K562 (cell line): ENCODE measurements at regions not wholly inside any gene's neighbourhood (a gene's known extent, or its start where the extent isn't known, plus 50 kb on each side); places are given as distances from the start of the nearest gene placed in this dataset.

Source experiments
- ATAC-seq: fragments of 200-7000 bp; cut with Tn5 transposase; 3 replicates; pipeline ENCODE4 v1.9.1; 2020; ENCODE audit warnings: moderate library complexity
- BruUV-seq: library from RNA; stranded (reverse); fragments of 400-500 nt; replicated peaks from 2 replicates; lab custom pipeline; 2021; lab: Mats Ljungman, UMichigan
- CTCF ChIA-PET: fragments of 300-600 bp; formaldehyde crosslinking; extraction: SDS; loops from one replicate; lab custom pipeline; 2021; ENCODE audit warnings: low intra/inter-chr PET ratio; lab: Yijun Ruan, JAX
- POLR2A ChIA-PET: fragments of 300-600, 350-650 bp; sonication (Branson Sonifier 250); formaldehyde crosslinking; extraction: SDS; loops from one replicate; lab custom pipeline; 2021; ENCODE audit warnings: antibody characterized with exemption, inconsistent platforms; lab: Yijun Ruan, JAX
- DNase-seq, 4 experiments: peaks; one replicate each; pipeline versions ENCODE4 v3.0.0 to v3.0.0-alpha.2; 2011 to 2018; ENCODE audit warnings: low spot score in 3 of 4, mixed read lengths in 3 of 4; ENCODE audit errors: extremely low read depth in 1 of 4
- FAIRE-seq: peaks from 2 replicates; lab custom pipeline; 2011; peaks lifted over from hg19 to GRCh38; lab: Jason Lieb, UNC
- H2AFZ ChIP-seq: 2 replicates; pipeline ENCODE4 v1.6.0; 2011; ENCODE audit warnings: low read depth, low read length, control low read depth, inconsistent platforms
- H3K27ac ChIP-seq: fragments of 200-600 bp; 3 replicates; pipeline ENCODE4 v1.8.0; 2011; ENCODE audit warnings: low read depth, mild to moderate bottlenecking, control low read depth, inconsistent platforms, low read length, moderate library complexity, mixed read lengths; ENCODE audit errors: extremely low read depth
- H3K27me3 ChIP-seq, 2 experiments: fragments of 300-600 bp in 1 of 2; 2 replicates in 1 of 2; 3 replicates in 1 of 2; pipeline versions ENCODE4 v1.6.0 to v1.8.0; 2011; ENCODE audit warnings: inconsistent platforms in 2 of 2, low read length in 2 of 2, mild to moderate bottlenecking in 1 of 2, mixed read lengths in 1 of 2, moderate library complexity in 1 of 2; ENCODE audit not compliant: control insufficient read depth in 2 of 2, insufficient read depth in 2 of 2
- H3K36me3 ChIP-seq: fragments of 300-600 bp; 3 replicates; pipeline ENCODE4 v1.8.0; 2011; ENCODE audit warnings: mild to moderate bottlenecking, low read length, inconsistent platforms; ENCODE audit not compliant: control insufficient read depth, insufficient read depth
- H3K4me1 ChIP-seq, 2 experiments: fragments of 200-600 bp in 1 of 2; replicated peaks in 1 of 2; 2 replicates in 1 of 2; 3 replicates in 1 of 2; pipeline versions ENCODE4 v1.5.1 to v1.8.0; 2011; ENCODE audit warnings: inconsistent platforms in 2 of 2, low read length in 2 of 2, mild to moderate bottlenecking in 1 of 2, mixed read lengths in 1 of 2, moderate library complexity in 1 of 2; ENCODE audit not compliant: control insufficient read depth in 2 of 2, insufficient read depth in 2 of 2
- H3K4me2 ChIP-seq: 2 replicates; pipeline ENCODE4 v1.6.1; 2011; ENCODE audit warnings: low read length, control low read depth, inconsistent platforms, mixed read lengths; ENCODE audit not compliant: insufficient read depth
- H3K4me3 ChIP-seq: fragments of 200-600 bp; sonication (generic), shearing (Covaris generic); 2 replicates; pipeline ENCODE4 v1.5.1; 2016; ENCODE audit warnings: control low read depth, inconsistent platforms
- H3K79me2 ChIP-seq: fragments of 200-600 bp; 3 replicates; pipeline ENCODE4 v1.8.0; 2011; ENCODE audit warnings: low read length, inconsistent platforms; ENCODE audit not compliant: control insufficient read depth, insufficient read depth
- H3K9ac ChIP-seq, 2 experiments: 2 replicates each; pipeline versions ENCODE4 v1.6.0 to v1.6.1; 2011; ENCODE audit warnings: low read depth in 2 of 2, low read length in 2 of 2, control low read depth in 1 of 2, inconsistent platforms in 1 of 2, mild to moderate bottlenecking in 1 of 2, mixed read lengths in 1 of 2; ENCODE audit not compliant: insufficient read depth in 1 of 2
- H3K9me1 ChIP-seq: one replicate; pipeline ENCODE4 v1.6.0; 2011; ENCODE audit warnings: inconsistent platforms, mild to moderate bottlenecking, low read length, moderate library complexity; ENCODE audit not compliant: control insufficient read depth, insufficient read depth
- H3K9me3 ChIP-seq: replicated peaks from 2 replicates; pipeline ENCODE4 v1.5.1; 2011; ENCODE audit warnings: low read depth, low read length, inconsistent platforms; ENCODE audit not compliant: control insufficient read depth, insufficient read depth
- H4K20me1 ChIP-seq: replicated peaks from 2 replicates; pipeline ENCODE4 v1.6.1; 2011; ENCODE audit warnings: low read length, inconsistent platforms, mixed read lengths; ENCODE audit not compliant: control insufficient read depth, insufficient read depth
- COPS2 ChIP-seq: fragments of 450-650 bp; conservative IDR thresholded peaks from 2 replicates; pipeline ENCODE4 v1.6.1; 2016; ENCODE audit warnings: mild to moderate bottlenecking, moderate library complexity
- CXXC5 ChIP-seq: fragments of 250-450 bp; sonication (Bioruptor Pico); IDR thresholded peaks from 2 replicates; pipeline ENCODE4 v1.8.0; 2022; ENCODE audit warnings: inconsistent platforms, mild to moderate bottlenecking, moderate library complexity
- KAT8 ChIP-seq: fragments of 450-650 bp; IDR thresholded peaks from 2 replicates; pipeline ENCODE4 v1.6.1; 2016; ENCODE audit warnings: low read depth, mild to moderate bottlenecking
- PURB ChIP-seq: sonication (generic); formaldehyde crosslinking; IDR thresholded peaks from 2 replicates; pipeline ENCODE4 v1.9.0; 2021; ENCODE audit warnings: low read depth, mild to moderate bottlenecking, missing genetic modification reagents
- SIX5 ChIP-seq, 2 experiments: IDR thresholded peaks; 2 replicates each; pipeline ENCODE4 v1.6.1; 2011; ENCODE audit warnings: low read length in 2 of 2, borderline replicate concordance in 1 of 2, low read depth in 1 of 2, mild to moderate bottlenecking in 1 of 2, moderate library complexity in 1 of 2; ENCODE audit not compliant: insufficient read depth in 1 of 2
- XRCC5 ChIP-seq: fragments of 200-400 bp; formaldehyde crosslinking; IDR thresholded peaks from 2 replicates; pipeline ENCODE4 v1.6.1; 2017; ENCODE audit warnings: low read depth, mild to moderate bottlenecking, low read length
- ZNF586 ChIP-seq: fragments of 450-650 bp; formaldehyde crosslinking; conservative IDR thresholded peaks from 2 replicates; pipeline ENCODE4 v1.4.0; 2020; ENCODE audit warnings: mild to moderate bottlenecking, moderate library complexity
- WGBS: fragments of 100-300 bp; shearing (Covaris generic); methylation state at CpG from one replicate; pipeline ENCODE4 v1.1.6; 2016; ENCODE audit warnings: low coverage, mixed read lengths; ENCODE audit not compliant: insufficient coverage; ENCODE audit errors: missing lambda C conversion rate; 5-methylcytosine and 5-hydroxymethylcytosine counted together
- in situ Hi-C: fragments of 300-500 bp; cut with MboI; formaldehyde crosslinking; loops from 4 replicates; pipeline ENCODE4 v1.15.0; 2018; ENCODE audit warnings: inconsistent platforms, mixed read lengths
- intact Hi-C: fragments of 100-400 bp; cut with micrococcal nuclease; formaldehyde crosslinking; loops from 2 replicates; pipeline ENCODE4 v1.14.2; 2022
- TF ChIP-seq, protein P1 (sequence below): fragments of 200-800 bp; sonication (Bioruptor generic); IDR thresholded peaks from 2 replicates; pipeline ENCODE4 v1.6.1; 2017; ENCODE audit warnings: missing genetic modification characterization, missing compliant biosample characterization
- TF ChIP-seq, protein P2 (sequence below): fragments of 250-450 bp; sonication (Bioruptor Pico); IDR thresholded peaks from 2 replicates; pipeline ENCODE4 v1.8.0; 2022; ENCODE audit warnings: inconsistent platforms
- TF ChIP-seq, protein P3 (sequence below): fragments of 250-450 bp; sonication (Bioruptor Pico); IDR thresholded peaks from 2 replicates; pipeline ENCODE4 v1.4.0; 2020; ENCODE audit warnings: mild to moderate bottlenecking
- TF ChIP-seq, protein P4 (sequence below): fragments of 250-450 bp; sonication (Bioruptor Pico); IDR thresholded peaks from 2 replicates; pipeline ENCODE4 v1.8.0; 2021; ENCODE audit warnings: moderate library complexity, mild to moderate bottlenecking, inconsistent platforms
- TF ChIP-seq, protein P5 (sequence below): fragments of 450-650 bp; formaldehyde crosslinking; IDR thresholded peaks from 2 replicates; pipeline ENCODE4 v1.4.0; 2020; ENCODE audit warnings: mild to moderate bottlenecking

DNA sequence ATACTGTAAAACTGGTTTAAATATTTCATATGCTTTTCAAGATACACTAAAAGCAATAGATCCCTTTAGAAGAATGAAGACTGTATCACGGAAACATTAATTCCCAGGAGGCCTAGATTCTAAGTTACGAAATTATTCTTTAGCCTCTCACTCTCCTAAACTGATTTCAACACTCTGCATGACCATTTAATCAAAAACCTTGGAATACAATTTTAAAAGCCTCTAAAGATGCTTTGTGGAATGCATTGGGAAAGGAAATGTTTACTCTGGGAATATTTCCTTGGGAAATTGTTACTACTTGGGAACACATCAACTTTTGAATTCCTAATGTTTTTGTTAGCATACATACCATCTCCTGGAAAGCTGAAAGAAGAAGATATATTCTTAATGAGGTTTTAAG is 255.7 kb upstream of the FAR2 start:
- Histone ChIP-seq H3K79me2 (no peaks in the 10 kb centered on the region), H3K4me1 (no peaks in the 10 kb centered on the region), H4K20me1 (no peaks in the 10 kb centered on the region), H3K9me1 (no peaks in the 10 kb centered on the region), H3K36me3 (no peaks in the 10 kb centered on the region), H3K27me3 (no peaks in the 10 kb centered on the region), H3K4me2 (no peak overlapping the region), H3K27ac (no peak overlapping the region), H3K4me3 (no peak overlapping the region), H3K9me3 (no peaks in the 10 kb centered on the region), H2AFZ (no peak overlapping the region), H3K9ac (no peak overlapping the region)
- CTCF ChIA-PET = no interaction called here
- FAIRE-seq (no peak), DNase-seq (no peak), ATAC-seq (no peak)
- WGBS = 0% methylated on average over 2 of the region's 2 CpGs
- POLR2A ChIA-PET = no interaction called here
- TF ChIP-seq, protein P1, sequence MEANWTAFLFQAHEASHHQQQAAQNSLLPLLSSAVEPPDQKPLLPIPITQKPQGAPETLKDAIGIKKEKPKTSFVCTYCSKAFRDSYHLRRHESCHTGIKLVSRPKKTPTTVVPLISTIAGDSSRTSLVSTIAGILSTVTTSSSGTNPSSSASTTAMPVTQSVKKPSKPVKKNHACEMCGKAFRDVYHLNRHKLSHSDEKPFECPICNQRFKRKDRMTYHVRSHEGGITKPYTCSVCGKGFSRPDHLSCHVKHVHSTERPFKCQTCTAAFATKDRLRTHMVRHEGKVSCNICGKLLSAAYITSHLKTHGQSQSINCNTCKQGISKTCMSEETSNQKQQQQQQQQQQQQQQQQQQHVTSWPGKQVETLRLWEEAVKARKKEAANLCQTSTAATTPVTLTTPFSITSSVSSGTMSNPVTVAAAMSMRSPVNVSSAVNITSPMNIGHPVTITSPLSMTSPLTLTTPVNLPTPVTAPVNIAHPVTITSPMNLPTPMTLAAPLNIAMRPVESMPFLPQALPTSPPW = no peak
- no peak for TF ChIP-seq SIX5 (IDR thresholded peaks at IDR 0.05; ENCODE audit: borderline replicate concordance in 1 of 2, insufficient read depth in 1 of 2, low read depth in 1 of 2, low read length in 2 of 2)
- TF ChIP-seq, protein P2, sequence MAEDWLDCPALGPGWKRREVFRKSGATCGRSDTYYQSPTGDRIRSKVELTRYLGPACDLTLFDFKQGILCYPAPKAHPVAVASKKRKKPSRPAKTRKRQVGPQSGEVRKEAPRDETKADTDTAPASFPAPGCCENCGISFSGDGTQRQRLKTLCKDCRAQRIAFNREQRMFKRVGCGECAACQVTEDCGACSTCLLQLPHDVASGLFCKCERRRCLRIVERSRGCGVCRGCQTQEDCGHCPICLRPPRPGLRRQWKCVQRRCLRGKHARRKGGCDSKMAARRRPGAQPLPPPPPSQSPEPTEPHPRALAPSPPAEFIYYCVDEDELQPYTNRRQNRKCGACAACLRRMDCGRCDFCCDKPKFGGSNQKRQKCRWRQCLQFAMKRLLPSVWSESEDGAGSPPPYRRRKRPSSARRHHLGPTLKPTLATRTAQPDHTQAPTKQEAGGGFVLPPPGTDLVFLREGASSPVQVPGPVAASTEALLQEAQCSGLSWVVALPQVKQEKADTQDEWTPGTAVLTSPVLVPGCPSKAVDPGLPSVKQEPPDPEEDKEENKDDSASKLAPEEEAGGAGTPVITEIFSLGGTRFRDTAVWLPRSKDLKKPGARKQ (CRISPR knock-in tag) = no peak
- TF ChIP-seq, protein P3, sequence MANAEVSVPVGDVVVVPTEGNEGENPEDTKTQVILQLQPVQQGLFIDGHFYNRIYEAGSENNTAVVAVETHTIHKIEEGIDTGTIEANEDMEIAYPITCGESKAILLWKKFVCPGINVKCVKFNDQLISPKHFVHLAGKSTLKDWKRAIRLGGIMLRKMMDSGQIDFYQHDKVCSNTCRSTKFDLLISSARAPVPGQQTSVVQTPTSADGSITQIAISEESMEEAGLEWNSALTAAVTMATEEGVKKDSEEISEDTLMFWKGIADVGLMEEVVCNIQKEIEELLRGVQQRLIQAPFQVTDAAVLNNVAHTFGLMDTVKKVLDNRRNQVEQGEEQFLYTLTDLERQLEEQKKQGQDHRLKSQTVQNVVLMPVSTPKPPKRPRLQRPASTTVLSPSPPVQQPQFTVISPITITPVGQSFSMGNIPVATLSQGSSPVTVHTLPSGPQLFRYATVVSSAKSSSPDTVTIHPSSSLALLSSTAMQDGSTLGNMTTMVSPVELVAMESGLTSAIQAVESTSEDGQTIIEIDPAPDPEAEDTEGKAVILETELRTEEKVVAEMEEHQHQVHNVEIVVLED (CRISPR knock-in tag) = no peak
- no peak for TF ChIP-seq KAT8
- no peak for TF ChIP-seq XRCC5
- TF ChIP-seq, protein P4, sequence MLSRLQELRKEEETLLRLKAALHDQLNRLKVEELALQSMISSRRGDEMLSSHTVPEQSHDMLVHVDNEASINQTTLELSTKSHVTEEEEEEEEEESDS (CRISPR knock-in tag) = no peak
- no peak for TF ChIP-seq COPS2
- no peak for TF ChIP-seq PURB
- no peak for TF ChIP-seq CXXC5
- TF ChIP-seq, protein P5, sequence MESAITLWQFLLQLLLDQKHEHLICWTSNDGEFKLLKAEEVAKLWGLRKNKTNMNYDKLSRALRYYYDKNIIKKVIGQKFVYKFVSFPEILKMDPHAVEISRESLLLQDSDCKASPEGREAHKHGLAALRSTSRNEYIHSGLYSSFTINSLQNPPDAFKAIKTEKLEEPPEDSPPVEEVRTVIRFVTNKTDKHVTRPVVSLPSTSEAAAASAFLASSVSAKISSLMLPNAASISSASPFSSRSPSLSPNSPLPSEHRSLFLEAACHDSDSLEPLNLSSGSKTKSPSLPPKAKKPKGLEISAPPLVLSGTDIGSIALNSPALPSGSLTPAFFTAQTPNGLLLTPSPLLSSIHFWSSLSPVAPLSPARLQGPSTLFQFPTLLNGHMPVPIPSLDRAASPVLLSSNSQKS (CRISPR knock-in tag) = no peak
- TF ChIP-seq ZNF586 (CRISPR knock-in tag) = no peak
- intact Hi-C loops = no loop called here
- in situ Hi-C loops = no loop called here
- BruUV-seq = no TSS peak
